ENCODE measurements at regions not wholly inside any gene's neighbourhood (a gene's known extent, or its start where the extent isn't known, plus 50 kb on each side); places are given as distances from the start of the nearest gene placed in this dataset.
A peak's percentile ranks its signal among the peaks of the same experiment; 100 is the strongest.

- DNase-seq (ENCODE audit: low read depth) = no peak
- no peak overlapping the region for H3K4me3 ChIP-seq (ENCODE audit: low read length)
- no peak for TF ChIP-seq CTCF (IDR thresholded peaks at IDR 0.05; ENCODE audit: insufficient read depth, low read depth, low read length, missing control alignments)
Measured at GRCh38 chr1:222104097-222104496, 362.2 kb upstream of the DUSP10 start.

- no peak overlapping the region for H3K4me3 ChIP-seq (ENCODE audit: low read length)
- DNase-seq (ENCODE audit: low read depth) = no peak
- no peak for TF ChIP-seq CTCF (IDR thresholded peaks at IDR 0.05; ENCODE audit: insufficient read depth, low read depth, low read length, missing control alignments)
Measured at GRCh38 chr1:222099746-222100145, 357.9 kb upstream of the DUSP10 start.

- H3K4me3 ChIP-seq (ENCODE audit: low read length) = no peak overlapping the region
- DNase-seq (ENCODE audit: low read depth) = no peak
- TF ChIP-seq CTCF (IDR thresholded peaks at IDR 0.05; ENCODE audit: insufficient read depth, low read depth, low read length, missing control alignments) = no peak
Measured at GRCh38 chr1:222098404-222098803, 356.5 kb upstream of the DUSP10 start.

GRCh38 chr1:222097588-222097987 lies 355.7 kb upstream of the DUSP10 start:
- peak; percentile 62 for DNase-seq (ENCODE audit: low read depth)
- no peak overlapping the region for H3K4me3 ChIP-seq (ENCODE audit: low read length)
- TF ChIP-seq CTCF (IDR thresholded peaks at IDR 0.05; ENCODE audit: insufficient read depth, low read depth, low read length, missing control alignments) = no peak

- DNase-seq (ENCODE audit: low read depth) = peak; percentile 64
- TF ChIP-seq CTCF (IDR thresholded peaks at IDR 0.05; ENCODE audit: insufficient read depth, low read depth, low read length, missing control alignments) = no peak
- no peak overlapping the region for H3K4me3 ChIP-seq (ENCODE audit: low read length)
Measured at GRCh38 chr1:222096883-222097282, 355.0 kb upstream of the DUSP10 start.

GRCh38 chr1:222096476-222096772 lies 354.5 kb upstream of the DUSP10 start:
- DNase-seq (ENCODE audit: low read depth) = no peak
- H3K4me3 ChIP-seq (ENCODE audit: low read length) = no peak overlapping the region
- no peak for TF ChIP-seq CTCF (IDR thresholded peaks at IDR 0.05; ENCODE audit: insufficient read depth, low read depth, low read length, missing control alignments)

- TF ChIP-seq CTCF (IDR thresholded peaks at IDR 0.05; ENCODE audit: insufficient read depth, low read depth, low read length, missing control alignments) = peak; percentile 77
- no peak overlapping the region for H3K4me3 ChIP-seq (ENCODE audit: low read length)
- DNase-seq (ENCODE audit: low read depth) = peak; percentile 36
Measured at GRCh38 chr1:222095606-222096475, 354.0 kb upstream of the DUSP10 start.

Data from epithelial cell of esophagus (primary cell).